ENCODE measurements at regions not wholly inside any gene's neighbourhood (a gene's known extent, or its start where the extent isn't known, plus 50 kb on each side); places are given as distances from the start of the nearest gene placed in this dataset.

DNA sequence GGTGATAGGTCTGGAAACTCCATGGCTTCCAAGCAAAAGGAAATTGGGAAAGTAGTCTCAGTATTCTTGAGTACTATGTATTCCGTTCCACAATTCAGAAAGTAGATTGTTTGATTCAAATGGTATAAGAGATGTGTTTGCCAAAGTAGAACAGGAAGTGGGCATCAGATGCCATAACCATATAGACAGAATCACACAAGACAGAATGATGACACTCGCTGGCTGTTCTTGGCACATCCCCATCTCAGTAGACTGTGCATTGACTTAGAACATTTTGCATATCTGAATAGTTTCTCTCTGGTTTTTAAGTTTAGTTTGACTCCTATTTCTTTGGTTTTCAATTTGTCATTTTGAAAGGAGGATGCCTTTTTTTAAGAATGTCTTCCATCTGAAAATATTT, 221.1 kb upstream of the RGS6 start:
- 99 to 100% methylated on average over 2 of the region's 2 CpGs for WGBS, 2 donors (ENCODE audit: low coverage in 1 of 2)
- H3K4me3 ChIP-seq, result no peak overlapping the region
- H3K36me3 ChIP-seq, result peaks cover 0 to 13% (median 0%) of the 10 kb centered on the region in 4 donors
- no peaks in the 10 kb centered on the region for H3K27me3 ChIP-seq
- H3K4me1 ChIP-seq, result peaks cover 0 to 8% (median 0%) of the 10 kb centered on the region in 4 donors
- no peak for TF ChIP-seq POLR2A (IDR thresholded peaks at IDR 0.05)
- in situ Hi-C loops (cut with MboI; ENCODE audit: low pct_ligation_motif_present in 1 of 4, low pct_unique_long_range_greater_than_20kb in 1 of 4, low sequenced_read_pairs in 3 of 4), result no loop called here
- DNase-seq, result no peak
- no peak overlapping the region for H3K27ac ChIP-seq
- intact Hi-C loops (cut with DNase I; ENCODE audit: low total_unique reads), result no loop called here
- H3K9me3 ChIP-seq, result no peaks in the 10 kb centered on the region

DNA sequence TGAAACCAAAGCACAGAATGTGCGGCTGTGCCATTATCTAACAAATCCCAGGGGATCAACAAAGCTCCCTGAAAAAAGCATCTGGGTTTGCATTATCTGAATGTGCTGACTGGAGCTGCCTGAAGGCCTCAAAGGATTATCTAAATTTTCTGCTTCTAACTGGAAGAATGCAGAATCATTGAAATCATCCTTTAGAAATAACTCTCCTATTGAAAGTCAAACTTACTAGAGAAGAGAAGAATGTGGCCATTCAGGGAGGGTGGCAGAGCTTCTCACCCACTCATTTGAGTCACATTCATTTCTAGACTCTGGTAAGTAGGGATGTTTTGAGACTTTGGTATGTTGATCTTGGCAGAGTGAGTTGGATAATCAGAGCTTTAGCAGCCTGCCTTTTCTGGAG, 220.6 kb upstream of the RGS6 start:
- in situ Hi-C loops (cut with MboI; ENCODE audit: low pct_ligation_motif_present in 1 of 4, low pct_unique_long_range_greater_than_20kb in 1 of 4, low sequenced_read_pairs in 3 of 4), result no loop called here
- peaks cover 0 to 13% (median 0%) of the 10 kb centered on the region in 4 donors for H3K36me3 ChIP-seq

DNA sequence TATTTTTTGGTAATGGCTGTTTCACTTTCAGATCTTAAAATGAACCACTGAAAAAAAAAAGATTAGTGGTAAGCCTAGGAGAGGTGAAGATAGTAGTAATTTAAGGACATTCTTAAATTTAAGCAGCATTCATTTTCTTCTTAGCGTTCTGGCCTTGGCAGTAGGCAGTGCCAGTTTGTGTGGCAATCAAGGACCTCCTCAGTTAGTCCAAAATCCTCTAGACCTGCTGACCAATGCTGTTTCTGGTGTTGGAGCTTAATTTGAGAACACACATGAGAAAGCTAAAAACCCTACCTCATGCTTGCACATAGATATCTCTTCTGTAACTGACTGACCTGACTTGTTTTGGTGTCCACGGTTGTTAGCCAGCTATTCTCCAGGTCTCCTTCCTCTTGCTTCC, 219.8 kb upstream of the RGS6 start:
- H3K9me3 ChIP-seq, result no peaks in the 10 kb centered on the region
- in situ Hi-C loops (cut with MboI; ENCODE audit: low pct_ligation_motif_present in 1 of 4, low pct_unique_long_range_greater_than_20kb in 1 of 4, low sequenced_read_pairs in 3 of 4) (no loop called here), intact Hi-C loops (cut with DNase I; ENCODE audit: low total_unique reads) (no loop called here)
- no peak overlapping the region for H3K27ac ChIP-seq
- TF ChIP-seq POLR2AphosphoS5 (IDR thresholded peaks at IDR 0.05), result no peak
- TF ChIP-seq EP300 (IDR thresholded peaks at IDR 0.05; ENCODE audit: low read depth), result no peak
- no peak overlapping the region for H3K4me3 ChIP-seq
- H3K36me3 ChIP-seq, result peaks cover 0 to 13% (median 0%) of the 10 kb centered on the region in 4 donors
- DNase-seq, result no peak
- no peaks in the 10 kb centered on the region for H3K27me3 ChIP-seq
- 99 to 100% methylated on average over 1 to 2 of the region's 2 CpGs for WGBS, 2 donors (ENCODE audit: low coverage in 1 of 2)
- peaks cover 0 to 8% (median 0%) of the 10 kb centered on the region in 4 donors for H3K4me1 ChIP-seq

More for the DNA sequence above, 220.6 kb upstream of the RGS6 start:
- Histone ChIP-seq H3K27ac (no peak overlapping the region), H3K4me1 (peaks cover 0 to 8% (median 0%) of the 10 kb centered on the region in 4 donors), H3K9me3 (no peaks in the 10 kb centered on the region), H3K4me3 (no peak overlapping the region), H3K27me3 (no peaks in the 10 kb centered on the region)
- TF ChIP-seq POLR2AphosphoS5 (IDR thresholded peaks at IDR 0.05) (no peak), POLR2A (IDR thresholded peaks at IDR 0.05) (no peak), EP300 (IDR thresholded peaks at IDR 0.05; ENCODE audit: low read depth) (no peak)
- TF ChIP-seq, protein P1, sequence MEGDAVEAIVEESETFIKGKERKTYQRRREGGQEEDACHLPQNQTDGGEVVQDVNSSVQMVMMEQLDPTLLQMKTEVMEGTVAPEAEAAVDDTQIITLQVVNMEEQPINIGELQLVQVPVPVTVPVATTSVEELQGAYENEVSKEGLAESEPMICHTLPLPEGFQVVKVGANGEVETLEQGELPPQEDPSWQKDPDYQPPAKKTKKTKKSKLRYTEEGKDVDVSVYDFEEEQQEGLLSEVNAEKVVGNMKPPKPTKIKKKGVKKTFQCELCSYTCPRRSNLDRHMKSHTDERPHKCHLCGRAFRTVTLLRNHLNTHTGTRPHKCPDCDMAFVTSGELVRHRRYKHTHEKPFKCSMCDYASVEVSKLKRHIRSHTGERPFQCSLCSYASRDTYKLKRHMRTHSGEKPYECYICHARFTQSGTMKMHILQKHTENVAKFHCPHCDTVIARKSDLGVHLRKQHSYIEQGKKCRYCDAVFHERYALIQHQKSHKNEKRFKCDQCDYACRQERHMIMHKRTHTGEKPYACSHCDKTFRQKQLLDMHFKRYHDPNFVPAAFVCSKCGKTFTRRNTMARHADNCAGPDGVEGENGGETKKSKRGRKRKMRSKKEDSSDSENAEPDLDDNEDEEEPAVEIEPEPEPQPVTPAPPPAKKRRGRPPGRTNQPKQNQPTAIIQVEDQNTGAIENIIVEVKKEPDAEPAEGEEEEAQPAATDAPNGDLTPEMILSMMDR (IDR thresholded peaks at IDR 0.05), result no peak
- intact Hi-C loops (cut with DNase I; ENCODE audit: low total_unique reads), result no loop called here
- WGBS, 2 donors (ENCODE audit: low coverage in 1 of 2), result 40 to 89% methylated on average over 1 of the region's 1 CpG
- DNase-seq, result no peak

DNA sequence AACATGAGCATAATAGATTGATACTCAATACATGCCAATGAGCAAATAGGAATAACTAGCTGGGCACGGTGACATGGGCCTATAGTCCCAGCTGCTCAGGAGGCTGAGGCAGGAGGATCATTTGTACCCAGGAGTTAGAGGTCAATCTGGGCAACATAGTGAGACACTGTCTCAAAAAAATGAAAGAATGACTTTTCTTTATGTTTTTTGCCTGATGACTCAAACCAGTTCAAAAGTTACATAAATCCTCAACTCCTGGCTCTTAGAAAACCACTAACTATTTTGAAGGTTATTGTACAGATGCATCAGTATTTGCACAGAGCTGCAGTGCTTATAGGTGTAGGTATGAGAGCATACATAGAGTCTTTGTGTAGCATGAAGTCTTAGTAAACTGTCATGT, 219.2 kb upstream of the RGS6 start:
- intact Hi-C loops (cut with DNase I; ENCODE audit: low total_unique reads), result no loop called here

DNA sequence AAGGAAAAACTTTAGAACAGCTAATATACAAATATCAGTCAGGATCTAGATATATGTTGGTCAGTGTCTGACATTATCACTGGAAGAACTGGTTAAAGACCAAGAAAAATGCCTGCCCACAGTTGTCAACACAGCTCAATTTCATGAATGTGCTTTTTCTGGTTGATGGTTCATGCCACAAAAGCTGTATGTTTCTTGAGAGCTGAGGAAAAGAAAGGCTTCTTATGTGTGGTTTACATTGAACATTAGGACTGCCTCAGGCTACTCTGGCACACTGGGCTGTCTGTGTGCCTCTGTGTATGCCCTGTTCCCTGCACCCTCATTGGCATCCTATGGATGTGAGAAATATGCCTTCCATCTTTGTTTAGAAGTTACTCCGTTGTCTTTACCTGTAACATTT, 218.8 kb upstream of the RGS6 start:
- TF ChIP-seq, protein P1 (IDR thresholded peaks at IDR 0.05), result no peak
- no peak for TF ChIP-seq POLR2AphosphoS5 (IDR thresholded peaks at IDR 0.05)
- TF ChIP-seq POLR2A (IDR thresholded peaks at IDR 0.05), result no peak
- no peak for TF ChIP-seq EP300 (IDR thresholded peaks at IDR 0.05; ENCODE audit: low read depth)
- Histone ChIP-seq H3K4me1 (peaks cover 0 to 8% (median 0%) of the 10 kb centered on the region in 4 donors), H3K27ac (no peak overlapping the region), H3K4me3 (no peak overlapping the region), H3K36me3 (peaks cover 0 to 13% (median 0%) of the 10 kb centered on the region in 4 donors), H3K9me3 (no peaks in the 10 kb centered on the region), H3K27me3 (no peaks in the 10 kb centered on the region)
- no peak for DNase-seq
- WGBS, 2 donors (ENCODE audit: low coverage in 1 of 2), result 80 to 98% methylated on average over 1 of the region's 1 CpG
- intact Hi-C loops (cut with DNase I; ENCODE audit: low total_unique reads), result no loop called here
- in situ Hi-C loops (cut with MboI; ENCODE audit: low pct_ligation_motif_present in 1 of 4, low pct_unique_long_range_greater_than_20kb in 1 of 4, low sequenced_read_pairs in 3 of 4), result no loop called here

More for the DNA sequence above, 219.2 kb upstream of the RGS6 start:
- WGBS, 2 donors (ENCODE audit: low coverage in 1 of 2), result 73 to 94% methylated on average over 1 of the region's 1 CpG
- H3K4me3 ChIP-seq, result no peak overlapping the region
- no peak for DNase-seq
- no peak for TF ChIP-seq POLR2A (IDR thresholded peaks at IDR 0.05)
- TF ChIP-seq, protein P1 (IDR thresholded peaks at IDR 0.05), result no peak
- in situ Hi-C loops (cut with MboI; ENCODE audit: low pct_ligation_motif_present in 1 of 4, low pct_unique_long_range_greater_than_20kb in 1 of 4, low sequenced_read_pairs in 3 of 4), result no loop called here
- no peaks in the 10 kb centered on the region for H3K9me3 ChIP-seq
- H3K4me1 ChIP-seq, result peaks cover 0 to 8% (median 0%) of the 10 kb centered on the region in 4 donors
- H3K36me3 ChIP-seq, result peaks cover 0 to 13% (median 0%) of the 10 kb centered on the region in 4 donors
- H3K27ac ChIP-seq, result no peak overlapping the region
- no peaks in the 10 kb centered on the region for H3K27me3 ChIP-seq

All from transverse colon (tissue), 4 donors.